HG02571 (cell line): ENCODE measurements at regions not wholly inside any gene's neighbourhood (a gene's known extent, or its start where the extent isn't known, plus 50 kb on each side); places are given as distances from the start of the nearest gene placed in this dataset.
"Not testable (repeated sequence)": the region's sequence is repeated elsewhere in the genome, so short reads cannot be mapped to it uniquely, and the experiment has no call there.

ENCODE experiments used
- ATAC-seq: cut with Tn5 transposase; IDR thresholded peaks from one replicate; pipeline ENCODE4 v1.9.1; 2021; ENCODE audit warnings: mild to moderate bottlenecking, moderate library complexity; ENCODE audit not compliant: unreplicated experiment

DNA sequence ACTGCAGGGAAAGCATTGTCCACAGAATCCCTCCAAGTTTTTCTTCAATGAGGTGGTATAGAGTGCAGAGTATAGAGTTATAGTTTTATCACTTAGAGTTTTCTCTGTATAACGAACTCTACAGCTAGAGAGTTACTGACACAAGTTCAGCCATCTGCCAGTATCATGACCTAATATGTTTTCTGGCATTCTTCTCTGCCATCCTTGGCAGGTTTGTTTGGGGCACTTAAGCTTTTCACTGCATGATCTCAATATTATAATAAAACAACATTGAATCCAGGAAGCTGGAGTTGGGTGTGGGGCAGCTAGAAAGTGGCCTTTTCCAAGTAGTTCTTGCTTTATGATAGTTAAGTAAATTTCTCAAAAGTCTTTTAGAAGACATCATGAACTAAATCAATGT is 743.5 kb upstream of the ARPP21 start:
- no peak for ATAC-seq

DNA sequence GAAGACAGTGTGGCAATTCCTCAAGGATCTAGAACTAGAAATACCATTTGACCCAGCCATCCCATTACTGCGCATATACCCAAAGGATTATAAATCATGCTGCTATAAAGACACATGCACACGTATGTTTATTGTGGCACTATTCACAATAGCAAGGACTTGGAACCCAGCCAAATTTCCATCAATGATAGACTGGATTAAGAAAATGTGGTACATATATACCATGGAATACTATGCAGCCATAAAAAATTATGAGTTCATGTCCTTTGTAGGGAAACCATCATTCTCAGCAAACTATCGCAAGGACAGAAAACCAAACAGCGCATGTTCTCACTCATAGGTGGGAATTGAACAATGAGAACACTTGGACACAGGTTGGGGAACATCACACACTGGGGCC is 729.6 kb upstream of the ARPP21 start:
- not testable (repeated sequence) for ATAC-seq

DNA sequence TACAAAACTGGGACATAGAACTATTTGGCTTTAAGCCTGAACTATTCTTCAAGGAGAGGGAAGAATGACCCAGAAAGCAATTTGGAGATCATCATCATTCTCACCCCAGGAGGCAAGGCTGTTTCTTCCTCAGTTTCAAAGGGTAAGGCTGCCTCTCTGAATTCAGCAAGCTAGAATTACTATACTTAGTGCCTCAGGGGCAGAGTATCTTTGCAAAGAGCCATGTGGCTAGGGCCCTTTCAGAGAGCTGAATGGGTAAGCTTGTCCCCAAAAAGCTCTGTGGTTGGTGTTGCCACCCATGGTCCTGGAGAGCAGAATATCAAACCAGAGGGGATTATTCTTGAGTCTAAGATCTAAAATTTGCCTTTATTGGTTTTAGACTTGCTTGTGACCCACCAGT is 720.3 kb upstream of the ARPP21 start:
- ATAC-seq: no peak

DNA sequence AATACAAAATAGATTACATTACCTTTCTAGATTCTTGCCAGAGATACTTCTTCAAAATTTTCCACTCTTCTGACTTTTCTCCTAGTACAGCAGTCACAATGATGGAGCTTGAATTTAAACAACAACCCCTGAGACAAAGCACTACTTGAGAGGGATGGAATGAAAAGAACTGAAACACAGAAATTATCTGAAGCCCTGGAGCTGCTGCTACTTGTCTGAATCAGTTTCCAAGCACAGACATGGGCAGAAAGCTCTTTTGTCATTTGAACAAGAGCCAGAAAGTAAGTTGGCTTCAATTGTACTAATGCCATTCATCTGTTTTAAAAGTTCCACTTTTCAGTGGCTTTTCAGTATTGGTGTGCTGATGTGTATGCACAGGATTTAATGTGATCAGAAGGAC is 718.5 kb upstream of the ARPP21 start:
- ATAC-seq: no peak

DNA sequence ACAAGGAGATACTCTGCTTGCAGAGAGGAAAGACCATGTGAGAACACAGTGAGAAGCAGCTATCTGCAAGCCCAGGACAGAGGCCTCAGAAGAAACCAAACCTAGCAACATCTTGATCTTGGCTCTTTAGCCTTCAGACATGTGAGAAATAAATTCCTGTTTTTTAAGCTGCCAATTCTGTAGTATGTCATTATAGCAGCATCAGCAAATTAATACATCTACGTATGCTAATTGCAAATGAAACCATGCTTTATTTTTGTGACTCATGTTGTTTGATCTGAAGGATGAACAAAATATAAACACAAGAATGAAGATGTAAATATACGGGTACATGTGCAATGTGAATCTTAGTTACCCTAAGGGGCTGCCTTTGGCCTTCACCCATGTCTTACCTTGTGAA is 714.4 kb upstream of the ARPP21 start:
- ATAC-seq: no peak

DNA sequence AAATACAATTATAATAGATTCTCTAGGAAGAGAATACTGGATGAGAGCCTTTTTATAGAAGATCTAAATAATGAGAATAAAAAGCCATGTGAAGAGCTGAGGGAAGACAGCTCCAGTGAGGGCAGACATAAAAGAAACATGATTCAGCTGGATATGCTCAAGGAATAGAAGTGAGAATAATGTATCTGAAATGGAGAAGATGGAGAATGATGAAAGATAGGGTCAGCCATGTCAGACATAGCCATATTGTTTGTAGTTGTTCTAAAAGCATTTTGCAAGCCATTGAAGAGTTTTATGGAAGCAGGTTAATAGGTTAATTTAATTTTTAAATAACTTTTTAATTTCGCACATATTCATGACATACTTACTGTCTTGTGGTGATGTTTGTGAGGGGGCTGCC is 713.5 kb upstream of the ARPP21 start:
- no peak for ATAC-seq

DNA sequence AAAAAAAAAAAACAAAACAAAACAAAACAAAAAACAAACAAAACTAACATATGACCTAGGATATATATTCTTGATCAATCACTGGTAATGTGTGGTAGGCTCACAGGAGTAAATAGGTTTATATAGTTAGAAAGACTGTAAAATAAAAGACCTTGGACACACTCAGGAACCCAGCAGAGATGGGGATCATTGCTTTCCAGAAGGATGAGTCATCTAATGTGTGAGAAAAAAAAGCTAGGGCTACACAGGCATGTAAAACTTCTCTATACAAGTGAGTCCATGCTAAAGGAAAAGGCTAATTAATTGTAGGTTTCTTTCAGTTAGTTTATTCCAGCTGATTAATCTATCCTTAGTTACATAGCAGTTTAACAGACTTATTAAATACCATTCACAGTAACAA is 710.3 kb upstream of the ARPP21 start:
- ATAC-seq: no peak

DNA sequence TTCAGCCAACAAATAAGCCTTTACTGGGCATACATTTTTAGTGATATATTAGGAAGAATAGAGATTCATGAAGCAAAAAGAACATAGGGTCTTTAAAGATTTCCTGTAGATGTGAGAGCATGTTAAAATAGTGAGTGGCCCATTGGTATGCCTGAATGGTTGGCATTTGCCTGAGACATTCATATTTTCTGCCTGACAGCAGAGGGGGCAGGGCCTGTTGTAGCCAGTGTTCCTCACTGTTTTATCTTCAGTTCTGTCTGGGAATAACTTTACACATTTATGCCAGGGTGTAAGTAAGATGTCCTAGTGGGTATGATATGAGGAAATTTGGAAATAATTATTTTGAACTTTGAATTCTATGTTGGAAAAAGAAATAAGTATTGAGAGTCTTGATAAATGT is 704.7 kb upstream of the ARPP21 start:
- ATAC-seq: no peak

DNA sequence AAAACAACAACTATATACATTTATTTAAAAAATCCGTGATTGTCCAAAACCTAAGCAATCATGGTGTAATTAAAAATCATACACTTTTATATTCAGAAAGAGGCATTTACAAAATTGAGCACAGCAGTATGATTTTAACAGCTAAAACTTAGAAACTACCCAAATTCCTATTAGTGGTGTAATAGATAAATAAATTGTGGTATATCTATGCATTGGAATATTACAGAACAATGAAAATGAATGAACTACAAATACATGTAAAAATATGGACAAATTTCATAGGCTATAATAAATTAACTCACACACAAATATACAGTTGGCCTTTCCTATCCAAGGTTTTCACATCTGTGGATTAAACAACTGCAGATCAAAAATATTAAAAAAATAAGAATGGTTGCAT is 700.5 kb upstream of the ARPP21 start:
- no peak for ATAC-seq

DNA sequence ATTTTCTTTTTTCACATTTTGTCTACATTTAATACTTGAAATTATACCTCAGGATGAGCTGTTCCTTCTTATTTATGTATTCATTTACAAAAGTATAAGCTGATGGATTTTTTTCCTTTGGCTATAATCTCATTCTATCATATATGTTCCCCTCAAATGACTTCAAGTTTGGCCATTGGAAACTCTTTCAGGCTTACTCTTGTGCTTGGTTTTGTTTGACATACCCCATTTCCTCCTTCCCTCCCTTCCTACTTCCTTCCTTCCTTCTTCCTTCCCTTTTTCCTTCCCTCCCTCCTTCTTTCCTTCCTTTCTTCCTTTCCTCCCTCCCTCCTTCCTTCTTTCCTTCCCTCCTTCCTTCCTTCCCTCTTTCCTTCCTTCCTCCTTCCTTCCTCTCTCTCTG is 697.1 kb upstream of the ARPP21 start:
- no peak for ATAC-seq

DNA sequence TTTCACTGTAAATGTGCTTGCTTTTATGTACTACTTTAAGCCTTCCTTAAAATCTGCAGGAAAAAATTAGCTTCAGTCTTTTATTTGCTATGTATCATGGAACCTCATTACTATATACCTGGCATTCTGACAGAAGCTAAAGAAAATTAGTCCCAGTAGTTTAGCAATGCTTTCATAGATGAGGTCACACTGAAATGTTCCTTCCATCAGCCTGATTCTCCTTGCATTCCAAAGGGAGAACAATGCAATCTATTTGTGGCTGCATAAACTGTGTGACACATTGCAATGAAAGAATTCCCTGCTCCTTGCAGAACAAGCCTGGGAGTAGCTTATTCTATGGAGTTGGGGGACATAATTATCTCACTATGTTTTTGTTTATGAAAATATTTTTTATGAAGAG is 691.5 kb upstream of the ARPP21 start:
- ATAC-seq: no peak

DNA sequence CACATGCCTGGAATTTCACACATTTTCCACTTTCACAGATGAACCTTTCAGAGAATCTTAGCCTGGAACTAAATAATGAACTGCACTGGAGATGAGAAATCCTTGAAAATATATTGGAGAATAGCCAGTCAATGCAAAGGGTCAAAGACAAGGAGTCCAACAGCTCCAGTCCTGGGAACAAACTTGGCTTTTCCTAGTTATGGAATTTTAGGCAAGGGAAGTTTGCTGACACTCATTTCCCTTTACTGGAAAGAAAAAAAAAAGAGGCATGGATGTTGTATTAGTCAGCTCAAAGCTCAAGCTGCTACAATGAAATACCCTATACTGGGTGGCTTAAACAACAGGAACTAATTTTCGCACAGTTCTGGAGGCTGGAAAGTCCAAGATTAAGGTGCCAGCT is 690.8 kb upstream of the ARPP21 start:
- ATAC-seq: no peak

DNA sequence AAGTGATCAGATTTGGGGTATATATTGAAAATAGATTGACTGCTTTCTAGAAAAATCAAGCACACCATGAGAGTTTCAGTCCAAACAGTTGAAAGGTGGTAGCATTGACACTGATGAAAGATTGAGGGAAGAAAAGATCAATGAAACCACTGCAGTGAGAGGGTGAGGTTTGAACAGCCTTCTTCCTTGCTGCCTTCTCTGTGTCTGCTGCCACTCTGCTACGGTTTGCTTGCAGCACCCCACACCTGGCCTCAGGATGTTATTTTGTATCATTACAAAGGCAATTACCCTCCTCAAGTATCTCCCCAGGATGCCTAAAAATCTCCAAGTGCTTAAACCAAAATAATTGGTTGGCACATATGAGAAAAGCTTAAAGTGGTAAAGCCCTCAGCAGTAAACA is 683.6 kb upstream of the ARPP21 start:
- ATAC-seq: no peak

DNA sequence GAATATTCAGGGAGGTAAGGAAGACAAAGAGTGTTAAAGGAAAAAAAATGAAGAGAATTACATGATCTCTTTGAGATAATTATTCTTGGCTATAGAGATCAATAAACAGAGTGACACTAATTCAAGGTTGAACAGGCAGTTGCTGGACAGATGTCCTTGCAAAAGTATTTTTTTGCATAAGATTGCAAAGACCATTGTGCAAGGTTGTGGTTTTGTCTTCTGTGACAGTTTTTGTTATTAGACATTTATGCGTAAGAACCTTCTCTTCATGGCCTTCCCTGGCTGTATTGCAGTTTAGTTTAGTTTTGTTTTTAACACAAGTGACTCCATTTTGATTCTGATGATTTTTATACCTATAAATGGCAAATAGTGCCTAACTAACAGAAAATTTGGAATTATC is 682.8 kb upstream of the ARPP21 start:
- no peak for ATAC-seq

DNA sequence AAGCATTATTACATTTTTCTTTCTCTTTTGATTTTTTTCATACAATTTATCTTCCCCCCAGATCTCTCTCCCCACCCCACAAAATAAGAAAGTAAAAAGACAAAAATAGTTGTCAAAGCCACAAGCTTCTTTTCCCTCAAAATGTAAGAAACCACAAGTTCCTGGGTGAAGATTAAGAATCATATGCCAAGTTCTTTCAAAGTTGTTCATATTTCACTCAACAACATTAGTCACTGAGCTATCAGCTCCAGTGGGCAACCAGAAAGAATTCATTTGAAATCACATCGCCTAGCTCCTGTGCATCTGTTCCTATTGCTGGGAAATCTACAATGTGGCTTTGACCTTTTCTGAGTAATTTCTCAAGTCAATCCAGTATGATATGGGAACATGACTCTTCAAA is 681.6 kb upstream of the ARPP21 start:
- no peak for ATAC-seq

DNA sequence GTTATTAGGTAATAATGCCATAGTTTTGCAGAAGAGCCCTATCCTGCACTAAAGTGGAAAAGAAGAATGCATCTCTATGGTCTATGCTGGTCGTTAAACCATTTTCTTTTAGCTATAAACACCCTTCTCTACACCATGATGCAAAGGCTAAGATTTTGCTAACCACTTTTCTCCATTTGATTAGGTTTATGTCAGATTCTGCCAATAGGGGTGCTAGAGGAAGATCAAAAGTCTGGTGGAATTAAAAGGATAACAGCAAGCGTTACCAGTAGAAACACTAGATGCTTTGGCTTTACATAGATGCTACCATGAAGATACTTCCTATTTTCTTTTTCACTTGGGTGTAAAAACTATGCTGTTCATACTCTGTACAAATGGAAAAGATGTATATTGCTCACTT is 669.8 kb upstream of the ARPP21 start:
- no peak for ATAC-seq

DNA sequence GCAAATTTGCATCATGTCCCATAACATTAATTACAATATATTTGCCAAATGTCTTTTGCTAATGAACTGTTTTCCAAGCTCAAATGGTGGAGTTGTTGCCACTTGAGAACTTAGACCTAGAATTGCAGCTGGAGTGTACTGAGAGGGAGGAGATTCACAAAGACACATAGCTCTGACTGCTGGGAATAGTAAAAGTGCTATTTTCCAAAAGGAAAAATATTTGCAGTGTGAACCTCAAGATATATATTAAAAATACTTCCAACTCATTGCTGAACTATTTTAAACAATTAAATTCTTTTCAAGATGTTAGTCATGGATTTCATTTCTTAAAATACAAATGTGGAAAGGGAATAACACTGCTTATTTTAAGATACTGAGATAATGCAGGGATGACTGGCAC is 666.8 kb upstream of the ARPP21 start:
- no peak for ATAC-seq

DNA sequence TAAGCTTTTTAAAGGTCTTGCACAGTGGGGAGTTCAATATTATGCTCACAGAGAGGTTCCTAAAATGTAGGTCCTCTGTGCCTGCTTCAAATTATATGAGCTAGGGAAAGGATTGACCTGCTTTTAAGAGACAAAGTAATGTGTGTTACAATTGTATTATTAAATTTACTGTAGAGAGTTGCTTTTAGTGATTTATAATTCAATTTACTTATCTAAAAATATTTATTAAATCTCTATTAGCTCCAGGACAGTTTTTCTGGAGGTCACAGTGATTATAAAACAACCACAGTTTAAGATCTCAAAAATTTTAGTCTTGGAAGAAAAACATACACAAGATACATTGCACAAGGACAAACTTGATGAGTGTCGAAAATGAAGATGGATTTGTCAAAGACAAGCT is 665.7 kb upstream of the ARPP21 start:
- no peak for ATAC-seq

DNA sequence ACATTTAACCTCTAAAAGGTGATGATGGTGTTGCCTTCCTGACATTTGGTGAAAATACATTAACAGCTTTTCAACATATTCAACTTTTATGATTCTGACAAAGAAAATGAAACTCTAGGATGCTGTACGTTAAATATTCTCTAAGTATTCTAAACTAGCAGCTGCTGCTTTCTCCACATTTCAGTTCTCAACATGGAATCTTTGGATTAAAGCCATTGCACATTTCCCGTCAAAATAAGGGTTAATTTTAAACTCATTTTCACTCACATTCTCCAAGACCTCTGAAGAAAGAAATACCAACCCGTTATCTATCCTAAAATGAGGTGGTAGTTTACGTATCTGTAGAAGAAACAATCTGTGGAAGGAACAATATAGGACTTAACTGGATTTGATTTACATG is 655.7 kb upstream of the ARPP21 start:
- no peak for ATAC-seq

DNA sequence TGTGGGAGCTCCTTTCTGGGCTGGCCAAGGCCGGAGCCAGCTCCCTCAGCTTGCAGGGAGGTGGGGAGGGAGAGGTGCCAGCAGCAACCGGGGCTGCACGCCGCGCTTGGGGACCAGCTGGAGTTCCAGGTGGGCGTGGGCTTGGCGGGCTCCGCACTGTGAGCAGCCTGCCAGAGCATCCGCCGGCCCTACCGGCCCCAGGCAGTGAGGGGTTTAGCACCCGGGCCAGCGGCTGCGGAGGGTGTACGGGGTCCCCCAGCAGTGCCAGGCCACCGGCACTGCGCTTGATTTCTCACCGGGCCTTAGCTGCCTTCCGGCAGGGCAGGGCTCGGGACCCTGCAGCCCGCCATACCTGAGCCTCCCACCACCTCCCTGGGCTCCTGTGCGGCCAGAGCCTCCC is 651.0 kb upstream of the ARPP21 start:
- ATAC-seq: no peak

DNA sequence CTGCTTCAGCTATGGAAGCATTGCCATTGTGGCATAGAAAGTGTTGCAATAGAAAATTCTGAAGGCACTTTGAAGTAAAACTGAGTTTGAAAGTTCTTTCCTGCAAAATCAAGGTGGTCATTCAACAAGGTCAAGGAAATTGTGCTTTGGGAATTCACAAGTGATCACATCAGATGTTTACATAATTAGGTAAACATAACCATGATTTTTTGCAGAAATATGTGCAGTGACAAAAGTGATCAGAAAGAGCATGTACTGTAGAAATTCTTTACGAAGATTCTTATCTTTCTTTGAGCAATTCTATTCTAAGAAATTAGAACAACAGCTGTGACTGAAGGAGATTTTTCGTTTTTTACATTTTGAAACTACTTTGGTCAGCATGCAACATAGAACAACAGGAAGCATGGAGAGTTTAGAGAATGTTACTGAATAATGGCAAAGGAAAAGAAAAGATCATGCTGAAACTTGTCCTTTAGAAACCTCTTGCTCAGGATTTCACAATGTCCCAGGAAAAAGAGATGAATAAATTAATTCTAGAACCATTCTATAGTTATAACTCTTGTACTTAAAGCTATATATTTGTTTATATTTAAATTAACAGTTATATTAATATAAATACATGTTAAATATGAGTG is 643.4 kb upstream of the ARPP21 start:
- ATAC-seq: no peak

DNA sequence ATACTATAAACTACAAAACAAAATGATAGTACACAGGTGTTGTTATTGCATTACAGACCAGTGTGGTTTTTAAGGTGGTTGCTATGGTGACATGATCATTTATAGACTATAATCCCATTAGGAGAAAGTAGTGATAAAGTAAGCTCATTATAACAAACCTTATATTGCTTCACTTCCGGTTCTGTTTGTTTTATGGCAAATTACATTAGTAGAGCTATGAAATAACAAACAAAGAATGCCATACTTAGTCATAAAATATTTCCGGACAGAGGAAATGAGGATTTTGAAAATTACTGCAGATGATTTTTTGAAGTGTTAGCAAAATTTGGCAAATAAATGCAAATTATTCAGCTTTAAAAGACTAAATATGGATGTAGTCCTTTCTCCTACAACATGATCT is 640.4 kb upstream of the ARPP21 start:
- no peak for ATAC-seq

DNA sequence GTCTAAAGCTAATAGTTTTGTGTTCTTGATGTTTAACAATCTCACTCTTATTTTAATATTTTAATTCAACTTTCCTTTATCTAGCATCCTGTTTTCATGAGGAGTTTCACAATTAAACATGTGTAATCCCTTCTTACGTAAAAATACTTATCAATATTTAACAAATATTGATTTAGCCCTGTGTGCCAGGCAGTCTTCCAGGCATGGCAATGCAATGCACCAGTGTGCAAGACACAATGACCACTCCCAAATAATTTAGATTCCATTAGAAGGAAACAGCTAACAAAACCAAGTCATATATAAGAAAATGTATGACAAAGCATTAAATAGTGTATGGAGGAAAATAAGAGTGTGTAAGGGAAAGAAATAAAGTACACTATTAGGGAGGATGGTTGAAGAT is 627.1 kb upstream of the ARPP21 start:
- no peak for ATAC-seq

DNA sequence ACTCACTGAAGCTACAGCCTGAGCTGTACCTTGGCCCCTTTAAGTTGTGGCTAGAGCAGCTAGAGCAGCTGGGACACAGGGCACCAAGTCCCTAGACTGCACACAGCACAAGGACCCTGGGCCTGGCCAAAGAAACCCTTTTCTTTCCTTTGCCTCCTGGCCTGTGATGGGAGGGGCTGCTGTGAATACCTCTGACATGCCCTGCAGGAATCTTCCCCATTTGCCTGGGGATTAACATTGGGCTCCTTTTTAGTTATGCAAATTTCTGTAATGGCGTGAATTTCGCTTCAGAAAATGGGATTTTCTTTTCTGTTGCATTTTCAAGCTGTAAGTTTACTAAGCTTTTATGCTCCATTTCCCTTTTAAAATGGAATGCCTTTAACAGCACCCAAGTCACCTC is 611.2 kb upstream of the ARPP21 start:
- ATAC-seq: no peak
